ENCODE measurements at regions not wholly inside any gene's neighbourhood (a gene's known extent, or its start where the extent isn't known, plus 50 kb on each side); places are given as distances from the start of the nearest gene placed in this dataset.

- Mint-ChIP-seq H3K4me3 (no peak overlapping the region), H3K27ac (no peak overlapping the region), H3K9me3 (no peaks in the 10 kb centered on the region), H3K36me3 (ENCODE audit: low read depth) (no peaks in the 10 kb centered on the region), H3K27me3 (ENCODE audit: insufficient read depth, low read depth, poor library complexity) (no peaks in the 10 kb centered on the region), H3K4me1 (peaks cover 8% of the 10 kb centered on the region)
- no peaks in the 10 kb centered on the region for H4K20me1 ChIP-seq (replicated peaks; ENCODE audit: insufficient read depth)
- H3K4me3 ChIP-seq: no peak overlapping the region
- H3K4me2 ChIP-seq: no peak overlapping the region
- DNase-seq (ENCODE audit: low spot score) (no peak), ATAC-seq (no peak)
- H3K9me2 ChIP-seq (ENCODE audit: insufficient read depth): peaks cover 29% of the 10 kb centered on the region
- H3K27me3 ChIP-seq (ENCODE audit: insufficient read depth): no peaks in the 10 kb centered on the region
- TF ChIP-seq REST (IDR thresholded peaks at IDR 0.05; ENCODE audit: unreplicated experiment): no peak
- no peak for TF ChIP-seq EZH2phosphoT487 (IDR thresholded peaks at IDR 0.05; ENCODE audit: unreplicated experiment)
- TF ChIP-seq CTCF (conservative IDR thresholded peaks at IDR 0.05; ENCODE audit: low read depth in 2 of 2): no peak
- TF ChIP-seq ETS1 (IDR thresholded peaks at IDR 0.05): no peak
- no peak for TF ChIP-seq ZNF331 (CRISPR knock-in tag; IDR thresholded peaks at IDR 0.05; ENCODE audit: low read depth)
- TF ChIP-seq STAT1 (IDR thresholded peaks at IDR 0.05; ENCODE audit: unreplicated experiment): no peak
- no peak overlapping the region for H3K27ac ChIP-seq (ENCODE audit: low read depth)
- peak overlapping the region; percentile 39; the same call in 1 of the 2 replicates for H2AFZ ChIP-seq
- H3K79me2 ChIP-seq (replicated peaks; ENCODE audit: insufficient read depth): no peaks in the 10 kb centered on the region
- H3F3A ChIP-seq (replicated peaks; ENCODE audit: low read depth): no peaks in the 10 kb centered on the region
- H3K4me1 ChIP-seq (ENCODE audit: insufficient read depth): peaks cover 14% of the 10 kb centered on the region; the same call in 1 of the 2 replicates
- H3K36me3 ChIP-seq (ENCODE audit: insufficient read depth): no peaks in the 10 kb centered on the region
These were observed 122.0 kb upstream of the FER start for GRCh38 chr5:108625654-108626053.

- H4K20me1 ChIP-seq (replicated peaks; ENCODE audit: insufficient read depth): no peaks in the 10 kb centered on the region
- no peaks in the 10 kb centered on the region for H3K36me3 ChIP-seq (ENCODE audit: insufficient read depth)
- Mint-ChIP-seq H3K27me3 (ENCODE audit: insufficient read depth, low read depth, poor library complexity) (peaks cover 2% of the 10 kb centered on the region), H3K27ac (no peak overlapping the region), H3K4me1 (peaks cover 5% of the 10 kb centered on the region), H3K36me3 (ENCODE audit: low read depth) (no peaks in the 10 kb centered on the region; the same call in 2 of the 3 replicates), H3K9me3 (no peaks in the 10 kb centered on the region), H3K4me3 (no peak overlapping the region)
- ATAC-seq: no peak
- no peak overlapping the region for H3K27ac ChIP-seq (ENCODE audit: low read depth)
- no peak overlapping the region for H3K4me2 ChIP-seq
- H3K4me1 ChIP-seq (ENCODE audit: insufficient read depth): peaks cover 10% of the 10 kb centered on the region; the same call in 1 of the 2 replicates
- DNase-seq (ENCODE audit: low spot score): no peak
- H3F3A ChIP-seq (replicated peaks; ENCODE audit: low read depth): no peaks in the 10 kb centered on the region
- H3K27me3 ChIP-seq (ENCODE audit: insufficient read depth): no peaks in the 10 kb centered on the region
- no peaks in the 10 kb centered on the region for H3K79me2 ChIP-seq (replicated peaks; ENCODE audit: insufficient read depth)
- no peak overlapping the region for H3K4me3 ChIP-seq
- peaks cover 27% of the 10 kb centered on the region for H3K9me2 ChIP-seq (ENCODE audit: insufficient read depth)
- 0 out of 2 replicates have a peak overlapping the region, but pooled peaks have one; percentile 52 for H2AFZ ChIP-seq
- TF ChIP-seq JUNB (IDR thresholded peaks at IDR 0.05; ENCODE audit: unreplicated experiment) (no peak), NANOG (IDR thresholded peaks at IDR 0.05; ENCODE audit: borderline replicate concordance) (no peak), CTCF (conservative IDR thresholded peaks at IDR 0.05; ENCODE audit: low read depth in 2 of 2) (no peak)
These were observed 123.9 kb upstream of the FER start for GRCh38 chr5:108623826-108624225.

Data from GM23338 (cell line).